GM18517 (cell line): ENCODE measurements at regions not wholly inside any gene's neighbourhood (a gene's known extent, or its start where the extent isn't known, plus 50 kb on each side); places are given as distances from the start of the nearest gene placed in this dataset.
"Not testable (repeated sequence)": the region's sequence is repeated elsewhere in the genome, so short reads cannot be mapped to it uniquely, and the experiment has no call there.

Source experiments
- ATAC-seq: cut with Tn5 transposase; IDR thresholded peaks from one replicate; pipeline ENCODE4 v1.9.1; 2021; ENCODE audit warnings: mild to moderate bottlenecking, moderate library complexity; ENCODE audit not compliant: unreplicated experiment

GRCh38 chr7:67870396-67870795 is 873.8 kb downstream of the TYW1 start:
- no peak for ATAC-seq

- ATAC-seq: no peak
Observed at GRCh38 chr7:67875558-67875957, 878.9 kb downstream of the TYW1 start.

- no peak for ATAC-seq
Observed at GRCh38 chr7:67878808-67879207, 882.2 kb downstream of the TYW1 start.

GRCh38 chr7:67882843-67883242 is 886.2 kb downstream of the TYW1 start:
- no peak for ATAC-seq

GRCh38 chr7:67890316-67890715 is 893.7 kb downstream of the TYW1 start:
- no peak for ATAC-seq

GRCh38 chr7:67894746-67895145 is 898.1 kb downstream of the TYW1 start:
- no peak for ATAC-seq

- ATAC-seq: no peak
Observed at GRCh38 chr7:67896721-67897120, 900.1 kb downstream of the TYW1 start.

- no peak for ATAC-seq
Observed at GRCh38 chr7:67900456-67900855, 903.8 kb downstream of the TYW1 start.

GRCh38 chr7:67901808-67902480 is 905.3 kb downstream of the TYW1 start:
- no peak for ATAC-seq

- ATAC-seq: no peak
Observed at GRCh38 chr7:67907792-67908191, 911.2 kb downstream of the TYW1 start.

GRCh38 chr7:67912437-67912836 is 915.8 kb downstream of the TYW1 start:
- ATAC-seq: no peak

- ATAC-seq: no peak
Observed at GRCh38 chr7:67913604-67914003, 917.0 kb downstream of the TYW1 start.

GRCh38 chr7:67916111-67916510 is 919.5 kb downstream of the TYW1 start:
- ATAC-seq: not testable (repeated sequence)

GRCh38 chr7:67916571-67917436 is 920.2 kb downstream of the TYW1 start:
- no peak for ATAC-seq

GRCh38 chr7:67917437-67917755 is 920.8 kb downstream of the TYW1 start:
- no peak for ATAC-seq

GRCh38 chr7:67918158-67918557 is 921.5 kb downstream of the TYW1 start:
- no peak for ATAC-seq

GRCh38 chr7:67923286-67923685 is 926.7 kb downstream of the TYW1 start:
- ATAC-seq: no peak

- no peak for ATAC-seq
Observed at GRCh38 chr7:67928141-67928540, 931.5 kb downstream of the TYW1 start.

- ATAC-seq: not testable (repeated sequence)
Observed at GRCh38 chr7:67936447-67936846, 939.8 kb downstream of the TYW1 start.

- no peak for ATAC-seq
Observed at GRCh38 chr7:67940400-67940799, 943.8 kb downstream of the TYW1 start.

GRCh38 chr7:67947191-67947590 is 950.6 kb downstream of the TYW1 start:
- ATAC-seq: no peak

- no peak for ATAC-seq
Observed at GRCh38 chr7:67947646-67948045, 951.0 kb downstream of the TYW1 start.
